SU-DHL-6 (cell line): ENCODE measurements at regions not wholly inside any gene's neighbourhood (a gene's known extent, or its start where the extent isn't known, plus 50 kb on each side); places are given as distances from the start of the nearest gene placed in this dataset.

Source experiments
- H2AFZ ChIP-seq: fragments of 200-600 bp; sonication (generic); 2 replicates; pipeline ENCODE4 v1.6.1; 2014; ENCODE audit warnings: low read depth, mild to moderate bottlenecking, moderate library complexity, mixed read lengths, antibody characterized with exemption, low read length; ENCODE audit not compliant: severe bottlenecking
- H3F3A ChIP-seq: fragments of 200-600 bp; shearing (Covaris generic); 2 replicates; pipeline ENCODE4 v1.6.0; 2016; ENCODE audit warnings: antibody characterized with exemption, mild to moderate bottlenecking; ENCODE audit not compliant: insufficient read depth
- H3K27ac ChIP-seq: fragments of 200-600 bp; sonication (generic); 2 replicates; pipeline ENCODE4 v1.5.1; 2016; ENCODE audit warnings: low read depth, mild to moderate bottlenecking, low read length, moderate library complexity, mixed read lengths
- H3K27me3 ChIP-seq: fragments of 200-600 bp; sonication (generic), shearing (Covaris generic); 2 replicates; pipeline ENCODE4 v1.6.0; 2014; ENCODE audit warnings: mild to moderate bottlenecking, low read length
- H3K36me3 ChIP-seq: fragments of 200-600 bp; sonication (generic); 2 replicates; pipeline ENCODE4 v1.6.1; 2014; ENCODE audit warnings: mild to moderate bottlenecking, low read length, mixed read lengths
- H3K4me2 ChIP-seq: fragments of 300-600, 200-600 bp; shearing (Covaris generic), sonication (generic); 2 replicates; pipeline ENCODE4 v1.6.0; 2014; ENCODE audit warnings: low read length, low read depth, mild to moderate bottlenecking; ENCODE audit not compliant: poor library complexity, severe bottlenecking
- H3K4me3 ChIP-seq: fragments of 200-600 bp; sonication (generic); 2 replicates; pipeline ENCODE4 v1.5.1; 2014; ENCODE audit warnings: antibody characterized with exemption, low read length, mild to moderate bottlenecking, mixed read lengths; ENCODE audit not compliant: insufficient read depth, poor library complexity, severe bottlenecking
- H3K79me2 ChIP-seq: fragments of 200-600 bp; sonication (generic); 2 replicates; pipeline ENCODE4 v1.6.1; 2014; ENCODE audit warnings: mild to moderate bottlenecking, low read length, moderate library complexity; ENCODE audit not compliant: insufficient read depth
- H3K9ac ChIP-seq: fragments of 200-600 bp; sonication (generic); 2 replicates; pipeline ENCODE4 v1.7.0; 2014; ENCODE audit warnings: mild to moderate bottlenecking, low read length
- H3K9me2 ChIP-seq: fragments of 200-600 bp; sonication (generic); replicated peaks from 2 replicates; pipeline ENCODE4 v1.6.1; 2014; ENCODE audit warnings: low read length; ENCODE audit not compliant: insufficient read depth
- H3K9me3 ChIP-seq: fragments of 200-600 bp; sonication (generic); 2 replicates; pipeline ENCODE4 v1.6.1; 2014; ENCODE audit warnings: low read length, mixed read lengths; ENCODE audit not compliant: insufficient read depth
- H4K20me1 ChIP-seq: fragments of 200-600 bp; sonication (generic); 2 replicates; pipeline ENCODE4 v1.6.1; 2014; ENCODE audit warnings: low read depth, mild to moderate bottlenecking, antibody characterized with exemption, low read length, moderate library complexity, mixed read lengths
- CTCF ChIP-seq: fragments of 200-600 bp; sonication (generic); IDR thresholded peaks from one replicate; pipeline ENCODE4 v1.5.1; 2017; ENCODE audit warnings: antibody characterized with exemption, mild to moderate bottlenecking, low read length, moderate library complexity; ENCODE audit not compliant: insufficient read depth, poor library complexity, severe bottlenecking
- EZH2phosphoT487 ChIP-seq: fragments of 200-600 bp; sonication (generic), shearing (Covaris generic); conservative IDR thresholded peaks from 2 replicates; pipeline ENCODE4 v1.6.1; 2018; ENCODE audit warnings: mild to moderate bottlenecking, antibody characterized with exemption, low read length, moderate library complexity, mixed read lengths

- H3K27me3 ChIP-seq, result no peaks in the 10 kb centered on the region
- no peak overlapping the region for H3K27ac ChIP-seq
- no peak overlapping the region for H3K4me3 ChIP-seq
- H3K36me3 ChIP-seq, result no peaks in the 10 kb centered on the region
- no peaks in the 10 kb centered on the region for H3F3A ChIP-seq
- H3K79me2 ChIP-seq, result no peaks in the 10 kb centered on the region
- TF ChIP-seq CTCF (no peak), EZH2phosphoT487 (no peak)
- H4K20me1 ChIP-seq, result no peaks in the 10 kb centered on the region
- H3K9ac ChIP-seq, result no peak overlapping the region
- no peak overlapping the region for H3K4me2 ChIP-seq
- no peaks in the 10 kb centered on the region for H3K9me3 ChIP-seq
- H2AFZ ChIP-seq, result no peak overlapping the region
- 0 out of 2 replicates have a peak, but pooled peaks cover 3% of the 10 kb centered on the region for H3K9me2 ChIP-seq
Measured at GRCh38 chr17:53454337-53454736, 368.4 kb upstream of the KIF2B start.

GRCh38 chr17:53449324-53449723 is 373.4 kb upstream of the KIF2B start:
- no peak for TF ChIP-seq CTCF
- TF ChIP-seq EZH2phosphoT487, result no peak

GRCh38 chr17:53428913-53429312 is 393.8 kb upstream of the KIF2B start:
- no peak overlapping the region for H3K4me2 ChIP-seq
- H3K36me3 ChIP-seq, result no peaks in the 10 kb centered on the region
- no peak overlapping the region for H3K4me3 ChIP-seq
- no peaks in the 10 kb centered on the region for H4K20me1 ChIP-seq
- no peaks in the 10 kb centered on the region for H3K79me2 ChIP-seq
- H3K9ac ChIP-seq, result no peak overlapping the region
- TF ChIP-seq EZH2phosphoT487, result no peak
- TF ChIP-seq CTCF, result no peak
- H3K27ac ChIP-seq, result no peak overlapping the region
- no peak overlapping the region for H2AFZ ChIP-seq
- no peaks in the 10 kb centered on the region for H3K9me2 ChIP-seq
- H3F3A ChIP-seq, result no peaks in the 10 kb centered on the region
- no peaks in the 10 kb centered on the region for H3K27me3 ChIP-seq
- no peaks in the 10 kb centered on the region for H3K9me3 ChIP-seq

More at GRCh38 chr17:53449324-53449723, 373.4 kb upstream of the KIF2B start:
- Histone ChIP-seq H4K20me1 (no peaks in the 10 kb centered on the region), H3K27ac (no peak overlapping the region), H3F3A (no peaks in the 10 kb centered on the region), H3K4me3 (no peak overlapping the region), H3K9me3 (0 out of 2 replicates have a peak, but pooled peaks cover 3% of the 10 kb centered on the region), H3K9ac (no peak overlapping the region), H3K9me2 (0 out of 2 replicates have a peak, but pooled peaks cover 3% of the 10 kb centered on the region), H2AFZ (no peak overlapping the region), H3K79me2 (no peaks in the 10 kb centered on the region), H3K27me3 (no peaks in the 10 kb centered on the region), H3K4me2 (no peak overlapping the region), H3K36me3 (no peaks in the 10 kb centered on the region)
